Ishikawa (cell line): ENCODE measurements at regions not wholly inside any gene's neighbourhood (a gene's known extent, or its start where the extent isn't known, plus 50 kb on each side); places are given as distances from the start of the nearest gene placed in this dataset.

ENCODE experiments used
- CEBPB ChIP-seq: IDR thresholded peaks from 2 replicates; pipeline ENCODE4 v1.6.1; 2012
- CREB1 ChIP-seq: IDR thresholded peaks from 2 replicates; pipeline ENCODE4 v1.6.1; 2012; ENCODE audit warnings: low read depth
- EGR1 ChIP-seq: IDR thresholded peaks from 2 replicates; pipeline ENCODE4 v1.6.1; 2012
- EP300 ChIP-seq: IDR thresholded peaks from 2 replicates; pipeline ENCODE4 v1.6.1; 2012; ENCODE audit warnings: borderline replicate concordance
- FOXM1 ChIP-seq: IDR thresholded peaks from 2 replicates; pipeline ENCODE4 v1.6.1; 2012; ENCODE audit warnings: low read depth, borderline replicate concordance
- RAD21 ChIP-seq: IDR thresholded peaks from 2 replicates; pipeline ENCODE4 v1.6.1; 2012; ENCODE audit warnings: low read depth
- TAF1 ChIP-seq: IDR thresholded peaks from 2 replicates; pipeline ENCODE4 v1.6.1; 2012; ENCODE audit warnings: low read depth, mild to moderate bottlenecking
- TCF12 ChIP-seq: IDR thresholded peaks from 2 replicates; pipeline ENCODE4 v1.6.1; 2012; ENCODE audit warnings: low read depth
- TEAD4 ChIP-seq: IDR thresholded peaks from 2 replicates; pipeline ENCODE4 v1.6.1; 2012
- YY1 ChIP-seq: IDR thresholded peaks from 2 replicates; pipeline ENCODE4 v1.6.1; 2012; ENCODE audit warnings: low read depth
- ZBTB7A ChIP-seq: IDR thresholded peaks from 2 replicates; pipeline ENCODE4 v1.6.1; 2012; ENCODE audit warnings: low read depth
- TF ChIP-seq, protein P1 (sequence below): IDR thresholded peaks from 2 replicates; pipeline ENCODE4 v1.6.1; 2012
- TF ChIP-seq, protein P2 (sequence below): IDR thresholded peaks from 2 replicates; pipeline ENCODE4 v1.6.1; 2012; ENCODE audit warnings: low read depth, mild to moderate bottlenecking
- TF ChIP-seq, protein P3 (sequence below): IDR thresholded peaks from 2 replicates; pipeline ENCODE4 v1.6.1; 2012

DNA sequence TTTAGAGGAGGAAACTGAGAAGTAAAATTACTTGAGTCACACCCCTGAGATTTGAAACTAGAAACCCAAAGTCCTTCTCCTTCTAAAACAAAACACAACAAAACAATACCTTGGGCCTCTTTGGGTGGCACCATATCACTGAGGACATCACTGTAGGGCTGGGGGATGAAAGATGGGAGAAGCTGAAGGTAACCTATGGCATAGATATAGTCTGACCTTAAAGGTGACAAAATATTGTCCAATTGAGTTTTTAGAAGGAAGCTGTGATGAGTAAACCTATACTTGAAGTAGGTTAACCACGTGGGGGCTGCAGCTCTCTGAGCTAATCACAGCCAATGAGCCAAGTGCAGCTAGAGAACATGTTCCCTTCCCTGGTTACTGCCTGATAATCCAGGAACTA lies 167.4 kb upstream of the CD180 start:
- no peak for TF ChIP-seq FOXM1
- no peak for TF ChIP-seq EGR1

DNA sequence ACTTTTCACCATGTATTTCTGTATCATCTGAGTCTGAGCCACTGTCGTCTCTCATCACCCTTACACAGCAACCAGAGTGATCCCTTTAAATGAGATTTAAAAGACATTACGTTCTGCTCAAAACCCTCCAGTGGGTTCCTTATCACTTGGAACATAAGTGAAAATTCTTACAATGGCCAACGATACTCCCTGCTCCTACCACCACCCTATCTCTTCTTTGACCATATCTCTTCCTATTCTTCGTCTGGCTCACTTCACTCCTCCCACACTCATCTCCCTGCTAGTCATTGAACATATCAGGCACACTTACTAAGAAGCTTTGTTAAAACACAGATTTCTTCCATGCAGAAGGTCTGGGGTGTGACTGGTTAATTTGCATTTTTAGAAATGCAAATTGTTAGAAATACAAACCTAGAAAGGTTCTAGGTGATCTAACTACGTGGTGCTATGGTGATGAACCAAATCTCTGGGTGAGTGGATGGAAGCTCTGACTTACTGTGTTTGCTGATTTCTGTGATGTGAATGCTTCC lies 166.6 kb upstream of the CD180 start:
- TF ChIP-seq TCF12: no peak

DNA sequence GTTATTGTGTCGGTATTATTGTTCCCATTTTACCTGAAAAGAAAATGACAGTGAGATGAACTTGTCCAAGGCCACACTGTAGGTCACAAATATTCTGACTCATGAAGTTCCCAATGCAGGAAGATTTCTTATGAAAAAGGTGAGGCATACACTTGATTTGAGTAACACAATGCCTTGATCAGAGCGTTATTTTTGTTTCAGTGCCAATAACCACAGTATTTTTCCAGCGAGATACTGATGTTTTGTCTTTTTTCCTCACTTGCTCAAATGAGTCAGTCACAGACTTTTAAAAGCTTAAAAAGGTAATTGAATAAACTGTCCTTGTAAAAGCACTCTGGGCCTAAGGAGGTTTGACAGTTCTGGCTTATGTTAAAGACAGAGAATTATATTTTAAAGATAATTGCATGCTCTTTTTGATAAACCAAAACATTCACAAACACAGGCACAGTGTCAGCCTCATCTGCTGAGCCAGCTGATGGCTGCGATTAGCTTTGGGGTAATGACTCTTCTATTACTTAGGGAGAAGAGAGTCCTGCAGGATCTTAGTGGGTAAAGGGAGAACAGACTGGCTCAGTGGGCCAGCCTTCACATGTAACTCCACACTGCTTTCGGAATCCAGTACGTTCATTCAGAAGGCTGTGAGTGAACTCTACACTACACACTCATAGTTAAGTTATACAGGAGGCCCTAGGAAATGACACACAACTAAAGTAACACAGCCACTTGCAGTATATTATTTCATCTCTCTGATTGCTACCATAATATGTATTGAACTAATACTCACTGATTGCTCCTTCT lies 165.5 kb upstream of the CD180 start:
- no peak for TF ChIP-seq RAD21
- TF ChIP-seq, protein P1, sequence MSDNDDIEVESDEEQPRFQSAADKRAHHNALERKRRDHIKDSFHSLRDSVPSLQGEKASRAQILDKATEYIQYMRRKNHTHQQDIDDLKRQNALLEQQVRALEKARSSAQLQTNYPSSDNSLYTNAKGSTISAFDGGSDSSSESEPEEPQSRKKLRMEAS: no peak
- TF ChIP-seq, protein P2, sequence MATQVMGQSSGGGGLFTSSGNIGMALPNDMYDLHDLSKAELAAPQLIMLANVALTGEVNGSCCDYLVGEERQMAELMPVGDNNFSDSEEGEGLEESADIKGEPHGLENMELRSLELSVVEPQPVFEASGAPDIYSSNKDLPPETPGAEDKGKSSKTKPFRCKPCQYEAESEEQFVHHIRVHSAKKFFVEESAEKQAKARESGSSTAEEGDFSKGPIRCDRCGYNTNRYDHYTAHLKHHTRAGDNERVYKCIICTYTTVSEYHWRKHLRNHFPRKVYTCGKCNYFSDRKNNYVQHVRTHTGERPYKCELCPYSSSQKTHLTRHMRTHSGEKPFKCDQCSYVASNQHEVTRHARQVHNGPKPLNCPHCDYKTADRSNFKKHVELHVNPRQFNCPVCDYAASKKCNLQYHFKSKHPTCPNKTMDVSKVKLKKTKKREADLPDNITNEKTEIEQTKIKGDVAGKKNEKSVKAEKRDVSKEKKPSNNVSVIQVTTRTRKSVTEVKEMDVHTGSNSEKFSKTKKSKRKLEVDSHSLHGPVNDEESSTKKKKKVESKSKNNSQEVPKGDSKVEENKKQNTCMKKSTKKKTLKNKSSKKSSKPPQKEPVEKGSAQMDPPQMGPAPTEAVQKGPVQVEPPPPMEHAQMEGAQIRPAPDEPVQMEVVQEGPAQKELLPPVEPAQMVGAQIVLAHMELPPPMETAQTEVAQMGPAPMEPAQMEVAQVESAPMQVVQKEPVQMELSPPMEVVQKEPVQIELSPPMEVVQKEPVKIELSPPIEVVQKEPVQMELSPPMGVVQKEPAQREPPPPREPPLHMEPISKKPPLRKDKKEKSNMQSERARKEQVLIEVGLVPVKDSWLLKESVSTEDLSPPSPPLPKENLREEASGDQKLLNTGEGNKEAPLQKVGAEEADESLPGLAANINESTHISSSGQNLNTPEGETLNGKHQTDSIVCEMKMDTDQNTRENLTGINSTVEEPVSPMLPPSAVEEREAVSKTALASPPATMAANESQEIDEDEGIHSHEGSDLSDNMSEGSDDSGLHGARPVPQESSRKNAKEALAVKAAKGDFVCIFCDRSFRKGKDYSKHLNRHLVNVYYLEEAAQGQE: no peak
- no peak for TF ChIP-seq FOXM1
- TF ChIP-seq, protein P3, sequence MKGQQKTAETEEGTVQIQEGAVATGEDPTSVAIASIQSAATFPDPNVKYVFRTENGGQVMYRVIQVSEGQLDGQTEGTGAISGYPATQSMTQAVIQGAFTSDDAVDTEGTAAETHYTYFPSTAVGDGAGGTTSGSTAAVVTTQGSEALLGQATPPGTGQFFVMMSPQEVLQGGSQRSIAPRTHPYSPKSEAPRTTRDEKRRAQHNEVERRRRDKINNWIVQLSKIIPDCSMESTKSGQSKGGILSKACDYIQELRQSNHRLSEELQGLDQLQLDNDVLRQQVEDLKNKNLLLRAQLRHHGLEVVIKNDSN: no peak
- TF ChIP-seq EP300: no peak
- TF ChIP-seq CREB1: no peak
- TF ChIP-seq CEBPB: no peak
- TF ChIP-seq TAF1: no peak
- TF ChIP-seq TEAD4: no peak
- no peak for TF ChIP-seq ZBTB7A
- TF ChIP-seq TCF12: no peak
- no peak for TF ChIP-seq EGR1
- no peak for TF ChIP-seq YY1

DNA sequence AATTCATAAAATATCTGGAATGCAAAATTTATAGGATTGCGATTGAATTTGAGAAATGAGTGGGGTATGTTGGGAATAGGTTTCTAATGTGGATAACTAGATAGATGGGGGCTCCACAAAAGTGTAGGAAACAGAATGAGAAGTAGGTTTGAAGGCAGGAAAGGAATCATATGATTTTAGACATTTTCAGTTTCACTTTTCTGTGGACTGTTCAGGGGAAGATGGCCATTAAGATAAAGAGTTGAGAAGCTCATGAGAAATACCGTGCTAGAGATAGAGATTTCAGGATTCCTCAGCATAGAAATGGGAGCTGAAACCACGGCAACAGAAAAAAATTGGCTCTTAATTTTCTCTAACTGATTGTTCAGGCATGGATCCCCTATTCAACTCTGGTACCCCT lies 163.4 kb upstream of the CD180 start:
- TF ChIP-seq, protein P2: no peak
- TF ChIP-seq TAF1: no peak
- TF ChIP-seq CREB1: no peak
- no peak for TF ChIP-seq TCF12
- no peak for TF ChIP-seq ZBTB7A
- TF ChIP-seq, protein P3: no peak
- TF ChIP-seq, protein P1: no peak
- no peak for TF ChIP-seq EP300
- TF ChIP-seq FOXM1: no peak
- no peak for TF ChIP-seq RAD21
- TF ChIP-seq EGR1: no peak

DNA sequence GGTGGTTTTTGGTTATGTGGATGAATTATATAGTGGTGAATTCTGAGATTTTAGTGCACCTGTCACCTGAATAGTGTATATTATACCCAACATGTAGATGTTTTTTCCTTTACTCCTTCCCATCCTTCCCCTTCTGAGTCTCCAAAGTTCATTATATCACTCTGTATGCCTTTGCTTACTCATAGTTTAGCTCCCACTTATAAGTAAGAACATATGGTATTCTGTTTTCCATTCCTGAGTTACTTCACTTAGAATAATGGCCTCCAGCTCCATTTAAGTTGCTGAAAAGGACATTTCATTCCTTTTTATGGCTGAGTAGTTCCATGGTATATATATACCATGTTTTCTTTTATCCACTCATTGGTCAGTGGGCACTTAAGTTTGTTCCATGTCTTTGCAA lies 161.6 kb upstream of the CD180 start:
- TF ChIP-seq TEAD4: no peak
- TF ChIP-seq, protein P2: no peak
- TF ChIP-seq, protein P1: no peak
- TF ChIP-seq CEBPB: no peak
- TF ChIP-seq RAD21: no peak
- TF ChIP-seq EGR1: no peak
